Endodermal cell (in vitro differentiated cells): ENCODE measurements at regions not wholly inside any gene's neighbourhood (a gene's known extent, or its start where the extent isn't known, plus 50 kb on each side); places are given as distances from the start of the nearest gene placed in this dataset.

ENCODE experiments used
- DNase-seq: peaks from one replicate; pipeline ENCODE4 v3.0.0-alpha.2; 2017
- H3K27ac ChIP-seq: 2 replicates; pipeline ENCODE4 v1.5.1; 2013; ENCODE audit warnings: mild to moderate bottlenecking, low read depth, low read length, moderate library complexity
- H3K27me3 ChIP-seq: 2 replicates; pipeline ENCODE4 v1.6.1; 2013; ENCODE audit warnings: mild to moderate bottlenecking, low read length, moderate library complexity; ENCODE audit not compliant: insufficient read depth, control insufficient read depth, poor library complexity, severe bottlenecking
- H3K36me3 ChIP-seq: 2 replicates; pipeline ENCODE4 v1.7.0; 2013; ENCODE audit warnings: mild to moderate bottlenecking, low read length, moderate library complexity; ENCODE audit not compliant: control insufficient read depth, insufficient read depth
- H3K4me1 ChIP-seq: one replicate; pipeline ENCODE4 v1.7.0; 2013; ENCODE audit warnings: low read length; ENCODE audit not compliant: control insufficient read depth, insufficient read depth
- H3K4me3 ChIP-seq: 2 replicates; pipeline ENCODE4 v1.5.1; 2013; ENCODE audit warnings: mild to moderate bottlenecking, low read length, moderate library complexity
- H3K9ac ChIP-seq: 2 replicates; pipeline ENCODE4 v1.6.1; 2013; ENCODE audit warnings: mild to moderate bottlenecking, low read length, moderate library complexity; ENCODE audit not compliant: poor library complexity, severe bottlenecking; ENCODE audit errors: extremely low read depth
- H3K9me3 ChIP-seq: 2 replicates; pipeline ENCODE4 v1.6.1; 2013; ENCODE audit warnings: mild to moderate bottlenecking, low read length, moderate library complexity; ENCODE audit not compliant: control insufficient read depth
- H3K27ac Mint-ChIP-seq: 2 replicates; pipeline ENCODE4 v1.8.0; 2020; ENCODE audit warnings: mixed read lengths
- H3K27me3 Mint-ChIP-seq: 2 replicates; pipeline ENCODE4 v1.8.0; 2021; ENCODE audit warnings: mild to moderate bottlenecking, mixed read lengths; ENCODE audit not compliant: insufficient read depth
- H3K36me3 Mint-ChIP-seq: 2 replicates; pipeline ENCODE4 v1.8.0; 2020; ENCODE audit warnings: low read depth, mixed read lengths
- H3K4me1 Mint-ChIP-seq: 2 replicates; pipeline ENCODE4 v1.8.0; 2020; ENCODE audit warnings: mixed read lengths
- H3K4me3 Mint-ChIP-seq: 2 replicates; pipeline ENCODE4 v1.8.0; 2020; ENCODE audit warnings: mild to moderate bottlenecking, moderate library complexity, mixed read lengths
- H3K9me3 Mint-ChIP-seq: 2 replicates; pipeline ENCODE4 v1.8.0; 2020; ENCODE audit warnings: mild to moderate bottlenecking, mixed read lengths
- WGBS, 2 experiments: methylation state at CpG; one replicate each; pipeline versions ENCODE4 v1.1.5 to v1.1.7; 2013; ENCODE audit warnings: missing lambda C conversion rate in 2 of 2, mixed read lengths in 1 of 2; ENCODE audit not compliant: insufficient coverage in 1 of 2, insufficient read length in 1 of 2; 5-methylcytosine and 5-hydroxymethylcytosine counted together
- TF ChIP-seq, protein P1 (sequence below): fragments of 200-600 bp; sonication (generic); conservative IDR thresholded peaks from 2 replicates; pipeline ENCODE4 v1.5.0; 2021; ENCODE audit warnings: antibody characterized with exemption, mild to moderate bottlenecking

- Mint-ChIP-seq H3K27ac (no peak overlapping the region), H3K4me1 (no peaks in the 10 kb centered on the region), H3K36me3 (no peaks in the 10 kb centered on the region), H3K9me3 (peaks cover 3% of the 10 kb centered on the region), H3K4me3 (no peak overlapping the region), H3K27me3 (no peaks in the 10 kb centered on the region)
- WGBS, 2 experiments: 80% methylated on average over 1 of the region's 2 CpGs
- Histone ChIP-seq H3K9me3 (no peaks in the 10 kb centered on the region), H3K27me3 (no peaks in the 10 kb centered on the region), H3K27ac (no peak overlapping the region), H3K4me1 (no peaks in the 10 kb centered on the region), H3K36me3 (no peaks in the 10 kb centered on the region), H3K4me3 (no peak overlapping the region), H3K9ac (no peak overlapping the region)
- no peak for DNase-seq
- TF ChIP-seq, protein P1, sequence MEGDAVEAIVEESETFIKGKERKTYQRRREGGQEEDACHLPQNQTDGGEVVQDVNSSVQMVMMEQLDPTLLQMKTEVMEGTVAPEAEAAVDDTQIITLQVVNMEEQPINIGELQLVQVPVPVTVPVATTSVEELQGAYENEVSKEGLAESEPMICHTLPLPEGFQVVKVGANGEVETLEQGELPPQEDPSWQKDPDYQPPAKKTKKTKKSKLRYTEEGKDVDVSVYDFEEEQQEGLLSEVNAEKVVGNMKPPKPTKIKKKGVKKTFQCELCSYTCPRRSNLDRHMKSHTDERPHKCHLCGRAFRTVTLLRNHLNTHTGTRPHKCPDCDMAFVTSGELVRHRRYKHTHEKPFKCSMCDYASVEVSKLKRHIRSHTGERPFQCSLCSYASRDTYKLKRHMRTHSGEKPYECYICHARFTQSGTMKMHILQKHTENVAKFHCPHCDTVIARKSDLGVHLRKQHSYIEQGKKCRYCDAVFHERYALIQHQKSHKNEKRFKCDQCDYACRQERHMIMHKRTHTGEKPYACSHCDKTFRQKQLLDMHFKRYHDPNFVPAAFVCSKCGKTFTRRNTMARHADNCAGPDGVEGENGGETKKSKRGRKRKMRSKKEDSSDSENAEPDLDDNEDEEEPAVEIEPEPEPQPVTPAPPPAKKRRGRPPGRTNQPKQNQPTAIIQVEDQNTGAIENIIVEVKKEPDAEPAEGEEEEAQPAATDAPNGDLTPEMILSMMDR: no peak
These were observed 1186.5 kb upstream of the ADGRL3 start for GRCh38 chr4:60013464-60014184.

- Mint-ChIP-seq H3K27ac (no peak overlapping the region), H3K4me3 (no peak overlapping the region), H3K27me3 (no peaks in the 10 kb centered on the region), H3K36me3 (no peaks in the 10 kb centered on the region), H3K4me1 (no peaks in the 10 kb centered on the region), H3K9me3 (no peaks in the 10 kb centered on the region)
- DNase-seq: no peak
- Histone ChIP-seq H3K27ac (no peak overlapping the region), H3K36me3 (no peaks in the 10 kb centered on the region), H3K4me1 (no peaks in the 10 kb centered on the region), H3K4me3 (no peak overlapping the region), H3K27me3 (no peaks in the 10 kb centered on the region), H3K9me3 (no peaks in the 10 kb centered on the region), H3K9ac (no peak overlapping the region)
- WGBS, 2 experiments: 83% methylated on average over 1 of the region's 1 CpG; no CpG with 5 or more reads in 1 of the 2 experiments
- TF ChIP-seq, protein P1: no peak
These were observed 1183.2 kb upstream of the ADGRL3 start for GRCh38 chr4:60016971-60017370.

DNA sequence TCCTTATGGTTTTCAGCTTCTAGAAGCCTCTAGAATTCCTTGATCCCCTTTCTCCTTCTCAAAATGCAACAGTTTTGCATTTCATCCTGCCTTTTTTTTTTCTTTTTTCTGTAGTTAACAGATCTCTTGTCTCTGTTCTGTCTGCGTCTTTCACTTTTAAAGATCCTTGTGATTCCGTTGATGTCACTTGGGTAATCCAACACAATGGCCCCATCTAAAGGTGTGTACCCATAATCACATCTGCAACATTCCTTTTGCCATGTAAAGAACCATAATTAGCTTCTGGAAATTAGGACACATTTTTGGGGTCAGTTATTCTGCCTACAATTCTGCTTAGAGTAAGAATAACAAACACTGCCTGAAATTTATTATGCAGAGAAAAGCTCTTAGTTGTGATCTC is 1180.9 kb upstream of the ADGRL3 start:
- no peak overlapping the region for H3K27ac ChIP-seq
- H3K4me1 Mint-ChIP-seq: no peaks in the 10 kb centered on the region
- H3K27me3 Mint-ChIP-seq: no peaks in the 10 kb centered on the region
- no peak overlapping the region for H3K27ac Mint-ChIP-seq
- H3K36me3 ChIP-seq: no peaks in the 10 kb centered on the region
- H3K36me3 Mint-ChIP-seq: no peaks in the 10 kb centered on the region
- DNase-seq: no peak
- no peak overlapping the region for H3K4me3 ChIP-seq
- no peaks in the 10 kb centered on the region for H3K9me3 ChIP-seq
- no peaks in the 10 kb centered on the region for H3K27me3 ChIP-seq
- TF ChIP-seq, protein P1: peak; percentile 51
- no peaks in the 10 kb centered on the region for H3K4me1 ChIP-seq
- WGBS, 2 experiments: 89 to 92% methylated on average over 2 of the region's 2 CpGs
- no peak overlapping the region for H3K9ac ChIP-seq
- H3K4me3 Mint-ChIP-seq: no peak overlapping the region
- H3K9me3 Mint-ChIP-seq: no peaks in the 10 kb centered on the region
